ENCODE measurements at regions not wholly inside any gene's neighbourhood (a gene's known extent, or its start where the extent isn't known, plus 50 kb on each side); places are given as distances from the start of the nearest gene placed in this dataset.

- TF ChIP-seq POLR2A (IDR thresholded peaks at IDR 0.05) (no peak), CTCF (IDR thresholded peaks at IDR 0.05) (peak in 5 of 6 experiments; percentile 46 to 64 (median 58))
Observed at GRCh38 chr15:70362886-70363285, 265.2 kb upstream of the TLE3 start.
